RWPE1 (cell line): ENCODE measurements at regions not wholly inside any gene's neighbourhood (a gene's known extent, or its start where the extent isn't known, plus 50 kb on each side); places are given as distances from the start of the nearest gene placed in this dataset.

Experiments
- CTCF ChIA-PET: fragments of 350-600 bp; sonication (Branson Sonifier 250); formaldehyde crosslinking; extraction: SDS; loops from one replicate; lab custom pipeline; 2021; lab: Yijun Ruan, JAX
- POLR2A ChIA-PET: fragments of 400-600 bp; formaldehyde crosslinking; extraction: SDS; loops from one replicate; lab custom pipeline; 2020; ENCODE audit warnings: antibody characterized with exemption; ENCODE audit not compliant: low non-redundant PET; lab: Yijun Ruan, JAX
- DNase-seq: peaks from one replicate; pipeline ENCODE4 v3.0.0; 2012; ENCODE audit warnings: low spot score
- H3K27ac ChIP-seq: fragments of 450-650 bp; 2 replicates; pipeline ENCODE4 v1.5.1; 2017
- CTCF ChIP-seq: fragments of 450-650 bp; conservative IDR thresholded peaks from 2 replicates; pipeline ENCODE4 v1.5.1; 2017; ENCODE audit warnings: low read depth, mild to moderate bottlenecking

- no peak for TF ChIP-seq CTCF
- ChIA-PET POLR2A (no interaction called here), CTCF (interaction anchor here (0.6 kb wide), 1 partner anchor 1176 kb away, joined by 4 read pairs; no protein-coding TSS in a partner anchor)
- H3K27ac ChIP-seq, result no peak overlapping the region
- DNase-seq, result no peak
Observed at GRCh38 chr13:23081901-23082300, 98.9 kb upstream of the SGCG start.

- H3K27ac ChIP-seq, result no peak overlapping the region
- no peak for TF ChIP-seq CTCF
- ChIA-PET CTCF (interaction anchor here (0.6 to 0.7 kb wide), 2 partner anchors 61 to 69 kb away, joined by 3 read pairs; no protein-coding TSS in a partner anchor), POLR2A (no interaction called here)
- no peak for DNase-seq
Observed at GRCh38 chr13:23086968-23087623, 93.7 kb upstream of the SGCG start.

GRCh38 chr13:23087880-23088279 is 92.9 kb upstream of the SGCG start:
- ChIA-PET POLR2A (no interaction called here), CTCF (interaction anchor here (0.6 to 0.7 kb wide), 3 partner anchors 62 to 233 kb away, joined by 3 to 5 read pairs (median 3); no protein-coding TSS in a partner anchor)
- no peak overlapping the region for H3K27ac ChIP-seq
- peak; percentile 20 for DNase-seq
- peak; percentile 31; the same call in 1 of the 2 replicates for TF ChIP-seq CTCF

GRCh38 chr13:23098161-23098907 is 82.4 kb upstream of the SGCG start:
- TF ChIP-seq CTCF, result no peak
- no peak overlapping the region for H3K27ac ChIP-seq
- DNase-seq, result no peak
- ChIA-PET CTCF (no interaction called here), POLR2A (no interaction called here)

GRCh38 chr13:23105051-23105450 is 75.7 kb upstream of the SGCG start:
- TF ChIP-seq CTCF, result no peak
- CTCF ChIA-PET, result no interaction called here
- DNase-seq, result no peak
- POLR2A ChIA-PET, result no interaction called here
- H3K27ac ChIP-seq, result no peak overlapping the region

- no peak for DNase-seq
- TF ChIP-seq CTCF, result no peak
- no peak overlapping the region for H3K27ac ChIP-seq
- ChIA-PET CTCF (no interaction called here), POLR2A (no interaction called here)
Observed at GRCh38 chr13:23107665-23108064, 73.1 kb upstream of the SGCG start.
